ENCODE measurements at regions not wholly inside any gene's neighbourhood (a gene's known extent, or its start where the extent isn't known, plus 50 kb on each side); places are given as distances from the start of the nearest gene placed in this dataset.

- TF ChIP-seq CTCF (IDR thresholded peaks at IDR 0.05; ENCODE audit: control insufficient read depth, insufficient read depth, low read depth, low read length, missing control alignments): no peak
- DNase-seq (ENCODE audit: low read depth): no peak
- H3K4me3 ChIP-seq (ENCODE audit: control insufficient read depth, low read depth, low read length): no peak overlapping the region
Measured at GRCh38 chr13:99746637-99747402, 224.7 kb downstream of the ZIC5 start.

GRCh38 chr13:99743094-99743493 lies 228.5 kb downstream of the ZIC5 start:
- no peak overlapping the region for H3K4me3 ChIP-seq (ENCODE audit: control insufficient read depth, low read depth, low read length)
- no peak for TF ChIP-seq CTCF (IDR thresholded peaks at IDR 0.05; ENCODE audit: control insufficient read depth, insufficient read depth, low read depth, low read length, missing control alignments)
- DNase-seq (ENCODE audit: low read depth): no peak

- H3K4me3 ChIP-seq (ENCODE audit: control insufficient read depth, low read depth, low read length): no peak overlapping the region
- DNase-seq (ENCODE audit: low read depth): no peak
- no peak for TF ChIP-seq CTCF (IDR thresholded peaks at IDR 0.05; ENCODE audit: control insufficient read depth, insufficient read depth, low read depth, low read length, missing control alignments)
Measured at GRCh38 chr13:99741960-99742359, 229.6 kb downstream of the ZIC5 start.

- DNase-seq (ENCODE audit: low read depth): no peak
- TF ChIP-seq CTCF (IDR thresholded peaks at IDR 0.05; ENCODE audit: control insufficient read depth, insufficient read depth, low read depth, low read length, missing control alignments): no peak
- H3K4me3 ChIP-seq (ENCODE audit: control insufficient read depth, low read depth, low read length): no peak overlapping the region
Measured at GRCh38 chr13:99740251-99740979, 231.2 kb downstream of the ZIC5 start.

- no peak overlapping the region for H3K4me3 ChIP-seq (ENCODE audit: control insufficient read depth, low read depth, low read length)
- no peak for TF ChIP-seq CTCF (IDR thresholded peaks at IDR 0.05; ENCODE audit: control insufficient read depth, insufficient read depth, low read depth, low read length, missing control alignments)
- no peak for DNase-seq (ENCODE audit: low read depth)
Measured at GRCh38 chr13:99738626-99739025, 232.9 kb downstream of the ZIC5 start.

GRCh38 chr13:99737481-99738245 lies 233.9 kb downstream of the ZIC5 start:
- no peak for TF ChIP-seq CTCF (IDR thresholded peaks at IDR 0.05; ENCODE audit: control insufficient read depth, insufficient read depth, low read depth, low read length, missing control alignments)
- no peak overlapping the region for H3K4me3 ChIP-seq (ENCODE audit: control insufficient read depth, low read depth, low read length)
- DNase-seq (ENCODE audit: low read depth): no peak
